ENCODE measurements at regions not wholly inside any gene's neighbourhood (a gene's known extent, or its start where the extent isn't known, plus 50 kb on each side); places are given as distances from the start of the nearest gene placed in this dataset.
"Not testable (repeated sequence)": the region's sequence is repeated elsewhere in the genome, so short reads cannot be mapped to it uniquely, and the experiment has no call there.

GRCh38 chrX:896256-896655 lies 265.7 kb downstream of the SHOX start:
- DNase-seq = no peak

GRCh38 chrX:889966-890651 lies 259.5 kb downstream of the SHOX start:
- DNase-seq = no peak

DNA sequence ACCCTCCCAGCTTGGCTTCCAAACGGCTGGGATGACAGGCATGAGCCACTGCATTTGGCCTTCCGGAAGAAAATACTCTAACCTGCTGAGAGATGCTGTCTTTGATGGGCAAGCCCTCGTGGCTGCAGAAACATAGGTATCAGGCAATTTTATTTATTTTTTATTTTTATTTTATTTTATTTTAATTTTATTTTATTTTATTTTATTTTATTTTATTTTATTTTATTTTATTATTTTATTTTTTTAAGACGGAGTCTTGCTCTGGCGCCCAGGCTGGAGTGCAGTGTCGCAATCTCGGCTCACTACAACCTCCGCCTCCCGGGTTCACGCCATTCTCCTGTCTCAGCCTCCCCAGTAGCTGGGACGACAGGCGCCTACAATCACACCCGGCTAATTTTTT lies 257.1 kb downstream of the SHOX start:
- not testable (repeated sequence) for DNase-seq

DNA sequence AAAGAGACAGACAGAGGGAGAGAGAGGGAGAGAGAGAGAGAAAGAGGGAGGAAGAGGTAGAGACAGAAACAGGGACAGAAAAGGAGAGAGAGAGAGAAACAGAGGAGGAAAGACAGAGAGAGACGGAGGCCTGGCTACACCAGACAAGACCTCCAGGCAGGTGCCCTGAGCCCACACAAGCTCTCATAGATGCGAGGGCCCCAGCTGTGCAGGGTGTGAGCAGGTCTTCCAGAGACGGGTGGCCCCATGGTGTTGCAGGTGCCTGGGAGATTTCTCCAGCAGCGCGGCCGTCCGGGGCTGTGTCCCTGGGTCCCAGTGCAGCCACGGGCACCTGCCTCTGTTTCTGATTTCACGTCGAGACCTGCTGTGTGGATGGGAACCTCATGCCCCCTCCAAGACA lies 253.0 kb downstream of the SHOX start:
- DNase-seq = no peak

DNA sequence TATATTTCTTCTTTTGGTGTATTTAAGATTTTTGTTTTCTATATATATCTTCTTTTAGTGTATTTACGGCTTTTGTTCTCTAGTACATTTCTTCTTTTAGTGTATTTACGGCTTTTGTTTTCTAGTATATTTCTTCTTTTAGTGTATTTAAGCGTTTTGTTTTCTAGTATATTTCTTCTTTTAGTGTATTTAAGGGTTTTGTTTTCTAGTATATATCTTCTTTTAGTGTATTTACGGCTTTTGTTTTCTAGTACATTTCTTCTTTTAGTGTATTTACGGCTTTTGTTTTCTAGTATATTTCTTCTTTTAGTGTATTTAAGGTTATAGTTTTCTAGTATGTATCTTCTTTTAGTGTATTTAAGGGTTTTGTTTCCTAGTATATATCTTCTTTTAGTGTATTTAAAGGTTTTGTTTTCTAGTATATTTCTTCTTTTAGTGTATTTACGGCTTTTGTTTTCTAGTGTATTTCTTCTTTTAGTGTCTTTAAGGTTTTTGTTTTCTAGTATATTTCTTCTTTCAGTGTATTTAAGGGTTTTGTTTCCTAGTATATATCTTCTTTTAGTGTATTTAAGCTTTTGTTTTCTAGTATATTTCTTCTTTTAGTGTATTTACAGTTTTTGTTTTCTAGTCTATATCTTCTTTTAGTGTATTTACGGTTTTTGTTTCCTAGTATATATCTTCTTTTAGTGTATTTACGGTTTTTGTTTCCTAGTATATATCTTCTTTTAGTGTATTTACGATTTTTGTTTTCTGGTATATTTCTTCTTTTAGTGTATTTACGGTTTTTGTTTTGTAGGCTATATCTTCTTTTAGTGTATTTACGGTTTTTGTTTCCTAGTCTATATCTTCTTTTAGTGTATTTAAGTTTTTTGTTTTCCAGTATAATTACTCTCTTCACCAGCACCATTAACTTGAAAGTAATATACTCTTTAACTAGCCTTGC lies 249.4 kb downstream of the SHOX start:
- not testable (repeated sequence) for DNase-seq

DNA sequence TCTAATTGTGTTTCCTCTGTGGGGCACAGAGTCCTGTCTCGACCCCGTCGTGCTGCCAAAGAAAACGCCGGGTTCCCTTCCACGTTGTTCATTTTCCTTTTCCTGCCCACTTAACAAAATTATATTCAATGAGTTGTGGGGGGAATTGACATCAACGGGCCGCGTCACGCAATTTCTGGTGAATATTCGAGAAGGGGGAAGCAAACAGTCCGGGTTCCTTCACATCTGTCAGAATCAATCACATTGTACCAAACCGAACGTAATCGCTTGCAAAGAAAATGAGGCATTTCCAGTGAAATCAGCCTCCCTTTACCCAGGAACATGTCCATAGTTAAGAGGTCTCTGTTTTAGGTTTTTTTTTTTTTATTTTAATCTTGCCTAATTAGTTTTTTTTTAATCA lies 243.5 kb downstream of the SHOX start:
- no peak for DNase-seq

DNA sequence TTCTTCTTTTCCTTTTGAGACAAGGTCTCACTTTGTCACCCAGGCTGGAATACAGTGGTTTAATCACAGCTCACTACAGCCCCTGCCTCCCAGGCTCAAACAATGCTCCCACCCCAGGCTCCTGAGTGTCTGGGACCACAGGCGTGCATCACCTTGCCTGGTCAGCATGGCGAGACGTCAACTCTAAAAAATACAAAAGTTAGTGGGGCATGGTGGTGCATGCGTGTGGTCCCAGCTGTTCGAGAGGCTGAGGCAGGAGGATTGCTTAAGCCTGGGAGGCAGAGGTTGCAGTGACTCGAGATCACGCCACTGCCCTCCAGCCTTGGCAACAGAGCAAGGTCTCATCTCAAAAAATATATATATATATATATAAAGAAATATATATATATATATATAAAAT lies 242.4 kb downstream of the SHOX start:
- DNase-seq = no peak

DNA sequence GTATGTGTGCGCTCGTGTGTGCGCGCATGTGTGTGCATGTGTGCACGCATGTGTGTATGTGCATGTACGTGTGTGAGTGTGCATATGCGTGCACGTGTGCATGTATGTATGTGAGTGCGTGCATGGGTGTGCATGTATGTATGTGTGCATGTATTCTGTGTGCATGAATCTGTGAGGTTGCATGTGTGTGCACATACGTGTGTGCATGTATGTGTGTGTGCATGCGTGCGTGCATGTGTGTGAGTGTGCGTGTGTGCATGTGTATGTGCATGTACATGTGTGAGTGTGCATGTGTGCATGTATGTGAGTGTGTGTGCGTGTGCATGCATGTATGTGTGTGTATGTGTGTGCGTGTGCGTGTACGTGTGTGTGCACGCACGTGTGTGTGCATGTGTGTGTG lies 241.5 kb downstream of the SHOX start:
- DNase-seq = no peak

- no peak for DNase-seq
These were observed 241.0 kb downstream of the SHOX start for GRCh38 chrX:871626-872025.

DNA sequence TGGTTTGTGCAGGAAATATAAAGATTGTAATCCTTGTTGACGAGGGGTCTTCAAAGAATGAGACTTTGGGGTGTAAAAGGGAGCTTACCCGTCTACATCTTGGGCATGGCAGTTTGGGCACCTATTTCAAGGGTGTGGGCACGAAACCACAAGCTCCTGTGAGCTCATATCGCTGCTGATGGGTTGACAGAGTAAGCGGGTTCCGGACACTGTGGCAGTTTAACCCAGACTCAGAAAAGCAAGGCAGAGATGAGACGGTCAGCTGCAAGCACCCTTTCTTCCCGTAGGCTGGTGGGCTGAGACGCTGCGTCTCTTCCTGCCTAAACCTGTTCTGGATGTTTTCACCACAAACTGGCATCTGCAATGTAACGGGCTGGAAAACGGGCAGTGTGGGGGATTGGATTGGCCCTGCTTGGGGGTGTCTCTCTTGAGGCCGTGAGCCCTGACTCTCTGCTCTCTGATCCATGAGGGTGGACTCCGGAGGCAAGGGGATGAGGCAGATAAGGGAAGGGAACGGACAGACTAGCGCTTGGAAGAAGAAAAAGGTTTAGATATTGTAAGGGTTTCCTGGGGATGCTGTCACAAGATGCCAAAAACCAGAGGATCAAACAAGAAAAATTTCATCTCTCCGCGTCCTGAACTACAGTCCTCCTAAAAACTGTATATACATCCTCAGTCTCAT lies 237.5 kb downstream of the SHOX start:
- DNase-seq = no peak

GRCh38 chrX:867502-867901 lies 236.9 kb downstream of the SHOX start:
- no peak for DNase-seq

DNA sequence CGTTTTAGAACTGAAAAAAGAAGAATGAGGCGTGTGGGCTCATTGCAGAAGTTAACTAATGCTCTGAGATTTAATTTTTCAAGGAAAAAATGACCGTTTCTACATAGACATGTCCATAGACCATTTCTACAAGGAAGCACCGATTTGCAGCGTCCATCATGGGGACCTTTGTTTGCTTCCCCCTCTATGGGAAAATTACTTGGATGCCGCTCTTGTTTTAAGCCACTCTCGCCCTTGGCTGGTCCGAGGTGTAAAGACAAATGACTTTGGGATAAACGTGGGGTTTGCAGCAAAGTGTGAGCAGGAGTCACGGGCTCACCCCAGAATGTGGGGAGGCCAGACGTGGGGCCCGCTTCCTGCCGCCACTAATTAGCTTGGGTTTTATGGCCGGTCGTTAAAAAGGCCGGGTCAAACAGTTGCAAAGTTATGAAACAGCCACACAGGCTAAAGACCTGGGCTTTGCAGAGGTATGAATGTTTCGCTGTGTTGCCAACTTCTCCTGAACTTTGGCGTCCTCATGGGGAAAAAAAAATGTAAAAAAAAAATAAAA lies 235.9 kb downstream of the SHOX start:
- peak; percentile 6 for DNase-seq

GRCh38 chrX:865422-865821 lies 234.8 kb downstream of the SHOX start:
- DNase-seq = no peak

GRCh38 chrX:861921-862320 lies 231.3 kb downstream of the SHOX start:
- DNase-seq = no peak

DNA sequence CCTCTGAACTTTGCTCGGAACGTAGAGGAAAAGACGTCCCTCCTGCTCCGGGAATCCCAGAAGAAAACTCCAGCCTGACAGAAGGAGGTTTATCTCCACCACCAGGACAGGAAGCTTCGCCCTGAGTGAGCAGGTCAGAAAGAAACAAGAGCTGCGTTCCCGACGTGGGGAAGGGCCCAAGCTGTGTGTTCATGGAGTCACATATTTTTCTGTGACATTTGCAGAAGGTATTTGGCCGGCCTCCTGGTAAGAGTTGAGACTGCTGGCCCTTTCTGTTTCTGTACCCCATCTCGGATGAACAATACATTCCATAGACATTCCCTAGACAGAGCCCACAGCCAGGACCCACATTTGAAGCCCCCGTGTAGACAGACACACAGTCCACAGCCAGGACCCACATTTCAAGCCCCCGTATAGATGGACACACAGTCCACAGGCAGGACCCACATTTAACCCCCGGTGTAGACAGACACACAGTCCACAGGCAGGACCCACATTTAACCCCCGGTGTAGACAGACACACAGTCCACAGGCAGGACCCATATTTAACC lies 230.8 kb downstream of the SHOX start:
- no peak for DNase-seq

- DNase-seq = no peak
These were observed 228.7 kb downstream of the SHOX start for GRCh38 chrX:859329-859728.

DNA sequence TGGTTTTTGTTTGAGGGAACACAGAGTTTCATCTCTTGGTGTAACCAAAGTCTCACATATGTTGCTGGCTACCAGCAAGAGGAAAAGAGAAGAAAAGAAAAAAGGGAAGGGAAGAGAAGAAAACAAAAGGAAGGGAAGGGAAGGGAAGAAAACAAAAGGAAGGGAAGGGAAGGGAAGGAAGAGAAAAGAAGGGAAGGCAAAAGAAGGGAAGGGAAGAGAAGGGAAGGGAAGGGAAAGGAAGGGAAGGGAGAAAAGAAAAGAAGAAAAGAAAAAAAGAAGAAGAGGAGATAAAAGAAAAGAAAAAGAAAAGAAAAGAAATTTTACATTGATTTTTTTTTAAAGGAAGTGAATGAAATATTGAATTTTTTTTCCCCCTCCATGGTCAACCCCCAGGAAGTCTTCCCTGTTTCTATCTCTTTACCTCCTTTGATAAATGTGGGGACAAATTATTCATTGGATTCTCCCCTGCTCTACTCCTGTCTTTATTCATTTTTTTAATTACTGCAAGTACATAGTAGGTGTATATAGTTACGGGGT lies 228.0 kb downstream of the SHOX start:
- DNase-seq = no peak

DNA sequence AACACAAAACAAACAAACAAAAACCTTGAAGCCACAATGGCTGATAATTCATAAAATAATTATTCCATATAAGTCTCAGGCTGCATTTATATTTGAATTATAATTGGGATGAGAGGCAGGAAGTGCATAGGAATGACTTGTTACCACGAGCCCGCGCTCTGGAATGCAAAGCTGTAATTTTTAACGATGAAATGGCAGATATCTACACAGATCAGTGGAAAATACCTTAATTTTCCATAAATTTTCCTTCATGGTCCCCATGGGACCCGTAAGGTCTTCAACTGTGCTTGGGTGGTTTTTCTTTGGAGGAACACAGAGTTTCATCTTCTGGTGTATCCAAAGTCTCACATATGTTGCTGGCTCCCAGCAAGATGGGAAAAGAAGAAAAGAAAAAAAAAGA lies 226.8 kb downstream of the SHOX start:
- DNase-seq = no peak

DNA sequence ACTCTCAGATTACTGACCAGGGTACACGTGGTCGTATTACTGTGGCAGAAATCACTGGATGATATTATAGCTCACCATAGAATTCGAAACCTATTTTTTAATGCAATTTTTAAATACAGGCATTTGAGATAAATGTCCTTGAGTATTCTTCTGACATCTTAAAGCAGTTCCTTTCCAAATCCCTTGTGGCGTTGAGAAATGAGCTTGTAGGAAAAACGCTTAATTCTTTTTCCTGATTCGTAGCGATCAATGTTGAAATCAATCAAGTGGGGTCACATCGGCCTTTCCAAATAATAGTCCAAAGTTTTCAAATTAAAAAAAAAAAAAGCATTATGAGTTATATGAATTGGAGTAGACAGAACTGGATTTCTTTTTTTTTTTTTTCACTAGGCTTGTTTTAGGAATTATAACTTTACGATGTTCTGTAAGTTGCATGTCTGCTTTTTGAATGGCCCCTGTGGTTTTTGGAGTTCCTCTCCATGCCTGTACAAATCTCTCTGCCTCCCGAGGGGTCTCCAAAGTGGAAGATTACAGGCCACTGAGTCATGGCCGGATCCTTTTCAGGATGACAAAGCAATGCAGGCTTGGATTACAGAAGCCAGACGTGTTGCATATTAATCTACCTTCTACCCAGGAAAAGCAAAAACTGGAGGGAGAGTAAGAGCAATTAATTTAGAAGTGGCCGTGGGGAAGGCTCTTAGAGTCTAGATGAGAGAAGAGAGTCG lies 226.1 kb downstream of the SHOX start:
- DNase-seq = no peak

DNA sequence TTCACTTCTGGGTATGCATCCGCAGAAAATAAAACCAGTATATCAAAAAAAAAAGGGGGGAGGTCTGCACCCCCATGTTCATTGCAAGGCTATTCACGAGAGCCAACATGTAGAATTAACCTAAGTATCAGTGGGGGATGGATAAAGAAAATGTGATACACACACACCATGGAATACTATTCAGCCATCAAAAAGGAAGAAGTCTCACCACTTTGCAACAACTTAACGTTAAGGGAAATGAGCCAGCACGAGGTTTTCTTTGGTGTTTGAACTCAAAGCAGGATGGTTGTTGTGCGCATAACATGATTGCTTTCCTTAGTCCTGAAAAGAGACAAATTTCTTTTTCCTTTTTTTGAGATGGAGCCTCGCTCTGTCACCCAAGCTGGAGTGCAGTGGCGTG lies 222.7 kb downstream of the SHOX start:
- DNase-seq = no peak

DNA sequence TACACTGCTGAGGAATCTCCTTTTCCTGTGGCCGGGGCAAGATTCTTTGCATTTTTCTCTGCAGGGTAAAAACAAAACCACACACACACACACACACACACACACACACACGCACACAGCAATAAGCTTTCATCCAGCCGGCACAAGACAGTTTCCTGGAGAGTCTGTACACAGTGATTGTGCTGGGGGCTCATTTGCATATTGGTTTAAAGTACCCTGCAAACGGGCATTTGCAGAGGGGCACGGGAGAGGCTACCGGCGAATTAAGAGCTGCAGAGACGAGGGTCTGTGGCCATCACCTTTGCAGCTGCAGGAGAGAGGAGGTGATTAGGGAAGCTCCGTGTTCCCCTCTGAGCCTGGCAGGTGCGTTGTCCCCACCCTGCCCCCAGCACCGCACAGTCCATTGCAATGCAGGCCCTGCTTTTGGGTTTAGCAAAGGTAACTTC lies 219.9 kb downstream of the SHOX start:
- DNase-seq = no peak

DNA sequence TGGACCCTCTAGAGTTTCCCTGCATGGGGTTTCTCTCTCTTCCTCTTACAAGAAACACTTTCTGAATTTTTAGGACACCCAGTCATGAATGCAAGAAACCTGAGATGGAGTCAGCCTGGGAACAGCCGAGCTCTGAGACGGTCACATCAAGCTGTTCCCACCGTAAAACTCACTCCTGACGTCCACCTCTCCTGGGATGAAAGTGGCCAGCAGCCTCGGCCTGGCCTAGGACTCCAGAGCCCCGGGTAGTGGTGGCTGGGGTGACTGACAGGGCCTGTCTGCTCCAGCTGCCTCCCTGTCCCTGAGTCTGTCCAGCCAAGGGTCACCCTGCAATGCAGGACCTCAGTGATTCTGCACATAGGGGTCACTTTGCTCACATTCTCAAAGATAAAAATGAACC lies 217.8 kb downstream of the SHOX start:
- no peak for DNase-seq
